Natural killer cell (primary cell): ENCODE measurements at regions not wholly inside any gene's neighbourhood (a gene's known extent, or its start where the extent isn't known, plus 50 kb on each side); places are given as distances from the start of the nearest gene placed in this dataset.

Source experiments
- ATAC-seq, 3 donors: fragments of 150-1000 bp in 2 of 3; fragments of 200-7000 bp in 1 of 3; cut with Tn5 transposase; 1 replicate in 1 of 3; 2 replicates in 2 of 3; pipeline ENCODE4 v1.10.0; 2021; ENCODE audit warnings: mild to moderate bottlenecking in 2 of 3, moderate library complexity in 2 of 3
- DNase-seq, 2 donors: peaks; one replicate each; pipeline versions ENCODE4 v3.0.0 to v3.0.0-alpha.2; 2013 to 2021; ENCODE audit warnings: mixed read lengths in 1 of 2
- H3K27ac ChIP-seq: one replicate; pipeline ENCODE4 v1.5.1; 2013; ENCODE audit warnings: mild to moderate bottlenecking, low read length
- H3K27me3 ChIP-seq: one replicate; pipeline ENCODE4 v1.6.1; 2013; ENCODE audit warnings: low read length; ENCODE audit not compliant: control insufficient read depth, insufficient read depth
- H3K36me3 ChIP-seq: one replicate; pipeline ENCODE4 v1.6.1; 2013; ENCODE audit warnings: low read length; ENCODE audit not compliant: control insufficient read depth, insufficient read depth
- H3K4me1 ChIP-seq: one replicate; pipeline ENCODE4 v1.6.1; 2013; ENCODE audit warnings: low read length; ENCODE audit not compliant: control insufficient read depth, insufficient read depth
- H3K4me3 ChIP-seq: one replicate; pipeline ENCODE4 v1.5.1; 2013; ENCODE audit warnings: low read length
- H3K9me3 ChIP-seq: one replicate; pipeline ENCODE4 v1.6.1; 2013; ENCODE audit warnings: low read length; ENCODE audit not compliant: control insufficient read depth, insufficient read depth
- H3K27ac Mint-ChIP-seq, 2 donors: one replicate each; pipeline ENCODE4 v1.8.0; 2022; ENCODE audit warnings: mild to moderate bottlenecking in 2 of 2, mixed read lengths in 2 of 2, moderate library complexity in 1 of 2
- H3K27me3 Mint-ChIP-seq, 2 donors: one replicate each; pipeline ENCODE4 v1.8.0; 2022; ENCODE audit warnings: low read depth in 2 of 2, mixed read lengths in 2 of 2
- H3K36me3 Mint-ChIP-seq: one replicate; pipeline ENCODE4 v1.8.0; 2022; ENCODE audit warnings: mixed read lengths
- H3K4me1 Mint-ChIP-seq, 2 donors: one replicate each; pipeline ENCODE4 v1.8.0; 2022; ENCODE audit warnings: mixed read lengths in 2 of 2
- H3K4me3 Mint-ChIP-seq: one replicate; pipeline ENCODE4 v1.8.0; 2022; ENCODE audit warnings: mild to moderate bottlenecking, moderate library complexity, mixed read lengths
- H3K9me3 Mint-ChIP-seq, 2 donors: one replicate each; pipeline ENCODE4 v1.8.0; 2022; ENCODE audit warnings: mixed read lengths in 2 of 2
- WGBS: methylation state at CpG from one replicate; pipeline ENCODE4 v1.1.7; 2013; ENCODE audit warnings: missing lambda C conversion rate; ENCODE audit not compliant: insufficient coverage; 5-methylcytosine and 5-hydroxymethylcytosine counted together
- intact Hi-C: fragments of 100-400 bp; cut with micrococcal nuclease; formaldehyde crosslinking; loops from one replicate; pipeline ENCODE4 v1.14.2; 2022
- TF ChIP-seq, protein P1 (sequence below): fragments of 200-600 bp; IDR thresholded peaks from one replicate; pipeline ENCODE4 v1.8.0; 2022; ENCODE audit warnings: antibody characterized with exemption

DNA sequence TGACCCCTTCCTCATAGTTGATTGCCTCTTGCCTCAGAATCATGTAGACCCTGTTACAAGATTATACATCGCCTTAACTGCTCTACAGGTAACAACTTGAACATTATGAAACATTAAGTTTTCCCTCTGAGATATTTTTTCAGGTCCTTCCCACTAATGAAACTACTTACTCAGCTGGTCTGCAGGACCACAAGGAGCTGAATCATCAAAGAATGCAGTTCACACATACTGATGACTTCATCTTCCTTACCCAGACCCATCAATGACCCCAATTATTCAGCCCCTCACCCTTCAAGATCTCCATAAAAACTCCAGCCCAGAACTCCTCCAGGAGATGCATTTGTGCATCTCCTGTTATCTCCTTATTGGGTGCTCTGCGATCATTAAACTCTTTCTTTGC lies 720.9 kb downstream of the RAPGEF2 start:
- Histone ChIP-seq H3K36me3 (no peaks in the 10 kb centered on the region), H3K4me1 (no peaks in the 10 kb centered on the region), H3K4me3 (no peak overlapping the region), H3K27me3 (no peaks in the 10 kb centered on the region), H3K9me3 (no peaks in the 10 kb centered on the region), H3K27ac (no peak overlapping the region)
- H3K36me3 Mint-ChIP-seq, result no peaks in the 10 kb centered on the region
- H3K4me3 Mint-ChIP-seq, result no peak overlapping the region
- no peaks in the 10 kb centered on the region for H3K27me3 Mint-ChIP-seq
- ATAC-seq (no peak), DNase-seq (no peak)
- WGBS, result 85% methylated on average over 2 of the region's 2 CpGs
- TF ChIP-seq, protein P1, sequence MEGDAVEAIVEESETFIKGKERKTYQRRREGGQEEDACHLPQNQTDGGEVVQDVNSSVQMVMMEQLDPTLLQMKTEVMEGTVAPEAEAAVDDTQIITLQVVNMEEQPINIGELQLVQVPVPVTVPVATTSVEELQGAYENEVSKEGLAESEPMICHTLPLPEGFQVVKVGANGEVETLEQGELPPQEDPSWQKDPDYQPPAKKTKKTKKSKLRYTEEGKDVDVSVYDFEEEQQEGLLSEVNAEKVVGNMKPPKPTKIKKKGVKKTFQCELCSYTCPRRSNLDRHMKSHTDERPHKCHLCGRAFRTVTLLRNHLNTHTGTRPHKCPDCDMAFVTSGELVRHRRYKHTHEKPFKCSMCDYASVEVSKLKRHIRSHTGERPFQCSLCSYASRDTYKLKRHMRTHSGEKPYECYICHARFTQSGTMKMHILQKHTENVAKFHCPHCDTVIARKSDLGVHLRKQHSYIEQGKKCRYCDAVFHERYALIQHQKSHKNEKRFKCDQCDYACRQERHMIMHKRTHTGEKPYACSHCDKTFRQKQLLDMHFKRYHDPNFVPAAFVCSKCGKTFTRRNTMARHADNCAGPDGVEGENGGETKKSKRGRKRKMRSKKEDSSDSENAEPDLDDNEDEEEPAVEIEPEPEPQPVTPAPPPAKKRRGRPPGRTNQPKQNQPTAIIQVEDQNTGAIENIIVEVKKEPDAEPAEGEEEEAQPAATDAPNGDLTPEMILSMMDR, result no peak
- peaks cover 13 to 15% of the 10 kb centered on the region in 2 donors for H3K9me3 Mint-ChIP-seq
- intact Hi-C loops, result no loop called here
- H3K27ac Mint-ChIP-seq, result no peak overlapping the region
- H3K4me1 Mint-ChIP-seq, result no peaks in the 10 kb centered on the region

DNA sequence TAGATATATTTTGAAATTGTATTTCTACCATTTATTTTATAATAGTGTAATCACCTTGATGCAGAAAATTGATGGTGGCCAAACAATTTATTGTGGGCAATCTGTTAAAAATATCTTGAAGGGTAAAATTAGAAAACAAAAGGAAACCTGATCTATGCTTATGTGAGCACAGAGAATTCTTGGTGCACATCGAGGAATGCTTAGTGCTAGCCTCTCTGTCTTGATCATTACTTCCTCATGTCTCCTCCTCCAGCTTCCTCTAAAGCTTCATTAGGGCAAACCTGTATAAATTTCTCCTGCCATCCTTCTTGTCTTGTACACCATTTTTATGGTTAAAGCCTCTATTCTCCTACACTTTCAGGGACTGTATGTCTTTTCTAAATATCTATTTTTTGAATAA lies 725.8 kb downstream of the RAPGEF2 start:
- Histone ChIP-seq H3K4me1 (no peaks in the 10 kb centered on the region), H3K27me3 (no peaks in the 10 kb centered on the region), H3K36me3 (no peaks in the 10 kb centered on the region), H3K4me3 (no peak overlapping the region), H3K27ac (no peak overlapping the region), H3K9me3 (peaks cover 2% of the 10 kb centered on the region)
- DNase-seq (no peak), ATAC-seq (no peak)
- H3K27ac Mint-ChIP-seq, result no peak overlapping the region
- 64% methylated on average over 1 of the region's 1 CpG for WGBS
- no peaks in the 10 kb centered on the region for H3K27me3 Mint-ChIP-seq
- H3K9me3 Mint-ChIP-seq, result peaks cover 20% of the 10 kb centered on the region in 2 donors
- no peaks in the 10 kb centered on the region for H3K4me1 Mint-ChIP-seq
- TF ChIP-seq, protein P1, result no peak
- no peak overlapping the region for H3K4me3 Mint-ChIP-seq
- intact Hi-C loops, result no loop called here
- no peaks in the 10 kb centered on the region for H3K36me3 Mint-ChIP-seq

DNA sequence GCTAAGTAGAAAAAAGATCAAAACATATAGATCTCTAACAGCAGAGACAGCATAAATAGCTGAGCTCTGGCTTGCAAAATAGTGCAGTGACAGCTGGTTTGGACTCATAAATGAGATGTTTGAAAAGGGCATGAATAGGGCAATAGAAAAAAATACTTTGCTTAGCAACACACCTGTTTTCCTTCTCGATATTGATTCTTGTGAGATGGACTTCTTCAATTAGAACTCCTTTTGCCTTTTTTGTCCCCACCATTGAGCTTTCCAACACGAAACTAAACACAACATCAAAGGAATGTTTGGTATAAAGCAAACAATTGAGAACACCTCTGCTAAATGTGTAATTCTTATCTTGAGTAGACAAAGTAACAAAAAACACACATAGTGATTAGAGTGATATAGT lies 726.3 kb downstream of the RAPGEF2 start:
- ATAC-seq (no peak), DNase-seq (no peak)
- Mint-ChIP-seq H3K36me3 (no peaks in the 10 kb centered on the region), H3K4me3 (no peak overlapping the region), H3K27ac (no peak overlapping the region), H3K9me3 (peaks cover 18 to 20% of the 10 kb centered on the region in 2 donors), H3K27me3 (no peaks in the 10 kb centered on the region), H3K4me1 (no peaks in the 10 kb centered on the region)
- Histone ChIP-seq H3K4me1 (no peaks in the 10 kb centered on the region), H3K36me3 (no peaks in the 10 kb centered on the region), H3K9me3 (peaks cover 2% of the 10 kb centered on the region), H3K4me3 (no peak overlapping the region), H3K27ac (no peak overlapping the region), H3K27me3 (no peaks in the 10 kb centered on the region)
- TF ChIP-seq, protein P1, result no peak
- WGBS, result 80% methylated on average over 1 of the region's 2 CpGs
- intact Hi-C loops, result no loop called here

DNA sequence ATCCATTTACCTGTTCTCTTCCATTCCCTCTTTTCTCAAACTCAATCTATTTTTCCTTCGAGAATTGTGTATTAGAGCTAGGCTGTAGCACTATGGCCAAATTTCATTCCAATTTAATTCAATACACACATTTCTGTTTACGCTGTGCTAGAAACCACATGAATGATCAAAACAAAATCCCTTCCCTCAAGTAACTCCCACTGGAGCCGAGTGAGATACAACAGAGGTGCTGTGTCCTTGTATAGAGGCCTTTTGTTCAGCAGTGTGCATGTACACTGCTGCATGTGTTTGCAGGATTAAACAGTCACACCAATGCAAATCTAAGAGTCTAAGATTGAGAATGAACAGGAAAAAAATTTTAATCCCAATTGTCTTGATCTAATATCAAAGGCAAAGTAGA lies 734.2 kb downstream of the RAPGEF2 start:
- peaks cover 15 to 23% of the 10 kb centered on the region in 2 donors for H3K9me3 Mint-ChIP-seq
- DNase-seq (no peak), ATAC-seq (no peak)
- Histone ChIP-seq H3K36me3 (no peaks in the 10 kb centered on the region), H3K4me3 (no peak overlapping the region), H3K9me3 (peaks cover 1% of the 10 kb centered on the region), H3K27ac (no peak overlapping the region), H3K27me3 (no peaks in the 10 kb centered on the region), H3K4me1 (no peaks in the 10 kb centered on the region)
- no peak overlapping the region for H3K4me3 Mint-ChIP-seq
- no peaks in the 10 kb centered on the region for H3K27me3 Mint-ChIP-seq
- H3K27ac Mint-ChIP-seq, result no peak overlapping the region
- WGBS, result 83% methylated on average over 3 of the region's 3 CpGs
- intact Hi-C loops, result no loop called here
- no peaks in the 10 kb centered on the region for H3K4me1 Mint-ChIP-seq
- TF ChIP-seq, protein P1, result no peak
- H3K36me3 Mint-ChIP-seq, result no peaks in the 10 kb centered on the region
